Stimulated activated effector memory CD8-positive, alpha-beta T cell treated with anti-CD3 and anti-CD28 coated beads, Interleukin-12 subunit alpha, Interleukin-12 subunit beta, amount 100 ng/mL, for 72 hours (primary cell): ENCODE measurements at regions not wholly inside any gene's neighbourhood (a gene's known extent, or its start where the extent isn't known, plus 50 kb on each side); places are given as distances from the start of the nearest gene placed in this dataset.

Source experiments
- ATAC-seq: fragments of 150-1000 bp; cut with Tn5 transposase; 2 replicates; pipeline ENCODE4 v1.10.0; 2021
- DNase-seq, 2 donors: peaks; one replicate each; pipeline ENCODE4 v3.0.0; 2021 to 2022; ENCODE audit warnings: low spot score in 2 of 2
- H3K27ac Mint-ChIP-seq: one replicate; pipeline ENCODE4 v1.8.0; 2022; ENCODE audit warnings: mild to moderate bottlenecking, mixed read lengths
- H3K36me3 Mint-ChIP-seq: one replicate; pipeline ENCODE4 v1.8.0; 2022; ENCODE audit warnings: mild to moderate bottlenecking, mixed read lengths
- H3K4me1 Mint-ChIP-seq: one replicate; pipeline ENCODE4 v1.8.0; 2022; ENCODE audit warnings: mixed read lengths
- H3K4me3 Mint-ChIP-seq: one replicate; pipeline ENCODE4 v1.8.0; 2022; ENCODE audit warnings: mild to moderate bottlenecking, mixed read lengths
- H3K9me3 Mint-ChIP-seq: one replicate; pipeline ENCODE4 v1.8.0; 2022; ENCODE audit warnings: mixed read lengths

- Mint-ChIP-seq H3K27ac (no peak overlapping the region), H3K4me1 (no peaks in the 10 kb centered on the region), H3K9me3 (peaks cover 7% of the 10 kb centered on the region), H3K4me3 (no peak overlapping the region), H3K36me3 (no peaks in the 10 kb centered on the region)
- DNase-seq: no peak
- no peak for ATAC-seq
Measured at GRCh38 chr12:25744313-25744712, 191.2 kb upstream of the LMNTD1 start.

DNA sequence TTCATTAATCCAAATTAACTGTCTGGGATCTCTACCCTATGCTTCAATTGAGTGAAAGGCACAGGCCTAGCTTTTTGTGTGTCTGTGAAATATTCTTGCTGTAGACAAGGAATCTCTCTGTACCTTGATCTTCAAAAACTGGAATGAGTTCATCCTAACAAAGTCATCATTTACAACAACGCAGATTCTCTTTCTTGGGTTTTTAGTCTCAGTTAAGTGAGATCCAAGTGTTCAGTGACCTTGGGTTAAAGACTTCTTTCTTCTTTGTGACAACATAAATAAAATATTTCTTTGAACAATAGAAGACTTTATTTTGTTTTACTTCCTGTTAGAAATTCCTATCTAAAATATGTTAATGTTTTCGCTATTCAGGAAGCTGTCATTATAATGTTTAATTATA, 192.2 kb upstream of the LMNTD1 start:
- Mint-ChIP-seq H3K4me3 (no peak overlapping the region), H3K36me3 (no peaks in the 10 kb centered on the region), H3K27ac (no peak overlapping the region), H3K9me3 (peaks cover 6% of the 10 kb centered on the region), H3K4me1 (no peaks in the 10 kb centered on the region)
- DNase-seq (no peak), ATAC-seq (no peak)

- DNase-seq (no peak), ATAC-seq (no peak)
- Mint-ChIP-seq H3K27ac (no peak overlapping the region), H3K9me3 (peaks cover 4% of the 10 kb centered on the region), H3K36me3 (no peaks in the 10 kb centered on the region), H3K4me3 (no peak overlapping the region), H3K4me1 (no peaks in the 10 kb centered on the region)
Measured at GRCh38 chr12:25746131-25746530, 193.0 kb upstream of the LMNTD1 start.

DNA sequence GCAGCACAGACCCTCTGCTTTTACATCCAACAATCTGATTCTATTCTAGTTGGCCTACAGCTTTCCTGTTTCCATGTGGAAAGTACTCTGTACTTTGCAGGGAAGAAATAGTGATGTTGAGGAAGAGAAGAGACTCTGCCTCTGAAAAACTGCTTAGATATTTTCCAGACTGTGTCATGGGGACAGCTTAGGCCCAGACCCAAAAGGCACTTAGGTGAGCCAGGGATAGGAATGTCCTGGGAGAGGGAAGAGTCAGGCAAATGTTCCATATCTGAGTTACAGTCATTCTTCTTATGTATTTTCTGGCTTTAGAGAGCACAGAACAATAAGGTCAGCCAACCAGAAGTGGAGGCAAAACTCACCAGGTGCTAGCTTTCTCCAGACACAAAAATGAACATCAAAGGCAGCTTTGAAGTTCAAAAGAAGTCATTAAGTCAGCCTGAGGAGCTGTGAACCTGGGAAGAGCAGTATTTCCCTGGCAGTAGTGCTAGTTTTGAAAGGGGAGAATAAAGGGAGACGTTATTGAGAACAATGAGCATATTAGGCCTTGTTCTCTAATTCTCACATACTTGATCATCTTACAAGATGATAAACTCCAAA, 199.7 kb upstream of the LMNTD1 start:
- Mint-ChIP-seq H3K36me3 (no peaks in the 10 kb centered on the region), H3K27ac (no peak overlapping the region), H3K9me3 (peaks cover 4% of the 10 kb centered on the region), H3K4me1 (no peaks in the 10 kb centered on the region), H3K4me3 (no peak overlapping the region)
- DNase-seq: no peak
- no peak for ATAC-seq

GRCh38 chr12:25755136-25755970, 202.3 kb upstream of the LMNTD1 start:
- ATAC-seq (no peak), DNase-seq (no peak)
- Mint-ChIP-seq H3K36me3 (no peaks in the 10 kb centered on the region), H3K4me3 (no peak overlapping the region), H3K9me3 (peaks cover 4% of the 10 kb centered on the region), H3K27ac (no peak overlapping the region), H3K4me1 (no peaks in the 10 kb centered on the region)

- ATAC-seq (no peak), DNase-seq (no peak)
- no peak overlapping the region for H3K27ac Mint-ChIP-seq
- peaks cover 4% of the 10 kb centered on the region for H3K9me3 Mint-ChIP-seq
- H3K4me3 Mint-ChIP-seq: no peak overlapping the region
- H3K4me1 Mint-ChIP-seq: no peaks in the 10 kb centered on the region
- H3K36me3 Mint-ChIP-seq: no peaks in the 10 kb centered on the region
Measured at GRCh38 chr12:25755971-25756260, 202.6 kb upstream of the RASSF8 start.

DNA sequence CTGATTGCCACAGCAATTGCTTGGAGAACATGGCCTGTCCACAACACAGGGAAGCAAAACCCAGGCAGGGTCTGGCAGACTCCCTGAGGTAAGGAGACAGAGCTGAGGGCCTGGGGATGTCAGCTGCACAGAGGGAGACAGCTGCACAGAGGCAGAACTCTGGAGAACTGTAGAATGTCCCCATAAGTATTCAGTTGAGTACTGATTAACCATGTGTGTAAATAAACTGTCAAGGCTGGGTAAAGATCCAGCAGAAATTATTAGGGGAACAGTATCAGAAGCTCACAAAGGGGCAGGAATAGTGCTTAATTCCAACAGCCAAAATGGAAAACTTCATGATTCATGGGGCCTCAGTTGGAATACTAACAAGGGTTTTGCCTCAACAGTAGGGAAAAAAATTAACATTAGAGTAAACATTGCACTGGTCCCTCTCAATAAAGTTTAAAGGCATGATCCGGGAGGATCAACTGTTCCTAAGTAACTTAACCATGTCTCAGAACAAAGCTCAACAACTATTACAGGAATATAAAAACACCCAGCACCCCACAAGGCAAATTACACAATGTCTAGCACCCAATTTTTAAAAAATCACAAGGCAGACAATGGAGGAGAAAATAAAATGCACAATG, 201.3 kb upstream of the RASSF8 start:
- Mint-ChIP-seq H3K4me1 (no peaks in the 10 kb centered on the region), H3K27ac (no peak overlapping the region), H3K9me3 (peaks cover 4% of the 10 kb centered on the region), H3K4me3 (no peak overlapping the region), H3K36me3 (no peaks in the 10 kb centered on the region)
- ATAC-seq: no peak
- no peak for DNase-seq

- Mint-ChIP-seq H3K4me3 (no peak overlapping the region), H3K4me1 (no peaks in the 10 kb centered on the region), H3K27ac (no peak overlapping the region), H3K36me3 (no peaks in the 10 kb centered on the region), H3K9me3 (peaks cover 4% of the 10 kb centered on the region)
- ATAC-seq (no peak), DNase-seq (no peak)
Measured at GRCh38 chr12:25759752-25760151, 198.7 kb upstream of the RASSF8 start.

GRCh38 chr12:25761356-25761755, 197.1 kb upstream of the RASSF8 start:
- ATAC-seq (no peak), DNase-seq (no peak)
- no peak overlapping the region for H3K4me3 Mint-ChIP-seq
- H3K27ac Mint-ChIP-seq: no peak overlapping the region
- H3K4me1 Mint-ChIP-seq: no peaks in the 10 kb centered on the region
- peaks cover 4% of the 10 kb centered on the region for H3K9me3 Mint-ChIP-seq
- H3K36me3 Mint-ChIP-seq: no peaks in the 10 kb centered on the region

- no peaks in the 10 kb centered on the region for H3K36me3 Mint-ChIP-seq
- ATAC-seq: no peak
- no peak for DNase-seq
- no peak overlapping the region for H3K27ac Mint-ChIP-seq
- no peak overlapping the region for H3K4me3 Mint-ChIP-seq
- no peaks in the 10 kb centered on the region for H3K9me3 Mint-ChIP-seq
- H3K4me1 Mint-ChIP-seq: no peaks in the 10 kb centered on the region
Measured at GRCh38 chr12:25764409-25764808, 194.1 kb upstream of the RASSF8 start.

DNA sequence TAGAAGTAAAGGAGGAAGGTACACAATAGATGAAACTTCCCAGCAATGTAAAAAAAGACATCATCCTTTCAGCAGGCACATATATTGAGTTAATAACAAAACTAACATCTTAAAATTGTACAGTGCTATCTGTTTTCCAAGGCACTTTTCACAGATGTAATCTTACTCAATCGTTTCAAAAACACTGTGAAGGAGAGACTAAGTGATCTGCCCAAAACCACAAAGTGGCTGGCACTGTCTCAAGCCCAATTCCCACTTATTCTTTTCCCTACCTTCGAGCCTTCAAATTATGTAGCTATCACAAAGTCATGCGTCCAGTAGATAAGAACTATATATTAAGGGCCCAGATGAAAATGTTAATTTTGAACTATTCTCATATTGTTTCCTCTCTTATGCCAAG, 193.6 kb upstream of the RASSF8 start:
- Mint-ChIP-seq H3K4me3 (no peak overlapping the region), H3K36me3 (no peaks in the 10 kb centered on the region), H3K27ac (no peak overlapping the region), H3K9me3 (no peaks in the 10 kb centered on the region), H3K4me1 (no peaks in the 10 kb centered on the region)
- ATAC-seq (no peak), DNase-seq (no peak)

DNA sequence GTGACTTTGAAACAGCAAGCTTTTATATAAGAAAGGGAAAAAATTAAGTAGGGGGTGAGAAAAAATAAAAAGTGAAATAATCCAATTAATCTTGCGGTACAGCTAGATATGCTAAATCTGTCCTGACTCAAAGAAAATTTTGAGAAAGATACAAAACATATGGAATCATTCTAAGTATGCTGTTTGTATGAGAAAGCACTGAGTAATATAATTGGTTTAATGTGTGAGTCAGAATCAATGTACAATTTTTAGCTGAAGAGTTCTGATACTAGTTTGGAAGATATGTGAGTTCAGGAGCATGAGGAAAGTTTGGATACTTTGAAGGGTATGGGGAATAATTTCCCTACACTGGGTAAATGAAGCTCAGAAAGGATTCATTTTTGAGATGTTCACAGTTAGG, 190.9 kb upstream of the RASSF8 start:
- H3K27ac Mint-ChIP-seq: no peak overlapping the region
- H3K4me1 Mint-ChIP-seq: no peaks in the 10 kb centered on the region
- H3K9me3 Mint-ChIP-seq: no peaks in the 10 kb centered on the region
- ATAC-seq (no peak), DNase-seq (no peak)
- H3K36me3 Mint-ChIP-seq: no peaks in the 10 kb centered on the region
- H3K4me3 Mint-ChIP-seq: no peak overlapping the region

GRCh38 chr12:25768151-25768550, 190.3 kb upstream of the RASSF8 start:
- Mint-ChIP-seq H3K4me3 (no peak overlapping the region), H3K4me1 (no peaks in the 10 kb centered on the region), H3K27ac (no peak overlapping the region), H3K36me3 (no peaks in the 10 kb centered on the region), H3K9me3 (no peaks in the 10 kb centered on the region)
- ATAC-seq: no peak
- no peak for DNase-seq

- no peak for ATAC-seq
- DNase-seq: no peak
- Mint-ChIP-seq H3K4me1 (no peaks in the 10 kb centered on the region), H3K27ac (no peak overlapping the region), H3K4me3 (no peak overlapping the region), H3K9me3 (no peaks in the 10 kb centered on the region), H3K36me3 (no peaks in the 10 kb centered on the region)
Measured at GRCh38 chr12:25769082-25769945, 189.2 kb upstream of the RASSF8 start.

DNA sequence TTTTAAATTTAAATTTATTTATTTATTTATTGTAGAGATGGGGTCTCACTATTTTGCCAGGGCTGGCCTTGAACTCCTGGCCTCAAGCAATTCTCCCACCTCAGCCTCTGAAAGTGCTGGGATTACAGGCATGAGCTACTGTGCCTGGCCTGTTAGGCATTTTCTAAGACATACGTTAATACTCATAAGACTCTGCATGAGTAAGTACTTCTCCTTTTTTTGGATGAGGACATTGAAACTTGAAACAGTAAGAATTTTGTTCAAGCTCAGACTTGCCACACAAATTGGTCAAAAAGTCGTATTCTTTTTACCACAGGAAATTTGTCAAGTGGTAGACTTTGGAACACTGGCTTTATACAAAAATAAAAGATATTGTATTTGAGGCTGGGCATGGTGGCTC, 187.4 kb upstream of the RASSF8 start:
- H3K36me3 Mint-ChIP-seq: no peaks in the 10 kb centered on the region
- no peak overlapping the region for H3K4me3 Mint-ChIP-seq
- DNase-seq (no peak), ATAC-seq (no peak)
- no peak overlapping the region for H3K27ac Mint-ChIP-seq
- no peaks in the 10 kb centered on the region for H3K9me3 Mint-ChIP-seq
- H3K4me1 Mint-ChIP-seq: no peaks in the 10 kb centered on the region
